ENCODE measurements at regions not wholly inside any gene's neighbourhood (a gene's known extent, or its start where the extent isn't known, plus 50 kb on each side); places are given as distances from the start of the nearest gene placed in this dataset.
"Not testable (repeated sequence)": the region's sequence is repeated elsewhere in the genome, so short reads cannot be mapped to it uniquely, and the experiment has no call there.

DNA sequence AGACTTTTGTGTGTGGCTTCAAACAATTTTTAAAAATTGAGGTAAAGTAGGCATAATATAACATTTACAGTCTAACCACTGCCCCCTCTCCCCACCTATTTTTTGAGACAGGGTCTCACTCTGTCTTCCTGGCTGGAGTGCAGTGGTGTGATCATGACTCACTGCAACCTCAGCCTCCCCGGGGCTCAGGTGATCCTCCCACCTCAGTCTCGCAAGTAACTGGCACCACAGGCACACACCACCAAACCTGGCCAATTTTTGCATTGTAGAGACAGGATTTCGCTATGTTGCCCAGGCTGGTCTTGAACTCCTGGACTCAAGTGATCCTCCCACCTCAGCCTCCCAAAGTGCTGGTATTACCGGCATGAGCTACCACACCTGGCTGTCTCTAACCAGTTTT lies 161.8 kb downstream of the GOSR1 start:
- not testable (repeated sequence) for DNase-seq

DNA sequence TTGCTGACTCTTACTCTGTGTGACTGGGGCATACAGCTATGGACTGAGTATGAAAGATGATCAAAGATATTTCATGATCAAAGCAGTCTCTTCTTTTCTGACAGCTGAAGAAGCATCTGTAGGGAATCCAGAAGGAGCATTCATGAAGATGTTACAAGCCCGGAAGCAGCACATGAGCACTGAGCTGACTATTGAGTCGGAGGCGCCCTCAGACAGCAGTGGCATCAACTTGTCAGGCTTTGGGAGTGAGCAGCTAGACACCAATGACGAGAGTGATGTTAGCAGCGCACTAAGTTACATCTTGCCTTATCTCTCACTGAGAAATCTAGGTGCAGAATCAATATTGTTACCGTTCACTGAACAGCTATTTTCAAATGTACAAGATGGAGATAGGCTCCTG lies 154.4 kb downstream of the GOSR1 start:
- DNase-seq: not testable (repeated sequence)

DNA sequence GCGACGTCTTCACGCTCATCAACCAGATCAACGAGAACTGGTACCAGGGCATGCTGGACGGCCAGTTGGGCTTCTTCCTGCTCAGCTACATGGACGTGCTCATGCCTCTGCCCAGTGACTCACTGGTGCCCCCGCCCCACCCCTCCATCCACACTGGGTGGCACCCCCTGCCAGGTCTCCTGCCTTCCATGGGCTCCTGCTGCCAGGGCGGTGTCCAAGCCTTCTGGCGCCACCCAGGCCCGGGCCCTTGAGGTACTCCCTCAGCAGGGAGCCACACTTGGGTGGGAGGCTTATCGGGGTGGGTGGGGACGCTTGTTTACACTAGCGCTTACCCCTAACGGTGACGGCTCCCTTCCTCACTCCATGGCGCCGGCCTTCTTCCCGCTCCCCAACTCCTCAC lies 148.2 kb downstream of the GOSR1 start:
- DNase-seq: not testable (repeated sequence)

DNA sequence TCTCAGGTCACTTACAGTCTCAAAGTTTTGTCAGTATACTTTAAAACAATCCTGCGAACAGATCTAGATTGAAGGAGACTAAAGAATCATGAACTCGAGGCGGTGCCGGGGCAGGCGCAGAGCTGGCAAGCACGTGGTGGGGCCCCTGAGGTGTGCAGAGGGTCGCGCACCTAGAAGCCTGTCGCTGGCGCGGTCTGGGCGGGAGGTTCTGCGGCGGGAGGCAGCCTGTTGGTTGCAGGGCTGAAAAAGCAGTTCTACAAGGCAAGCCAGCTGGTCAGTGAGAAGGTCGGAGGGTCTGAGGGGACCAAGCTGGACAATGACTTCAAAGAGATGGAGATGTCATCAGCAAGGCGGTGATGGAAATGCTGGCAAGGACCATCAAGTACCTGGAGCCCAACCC lies 147.0 kb downstream of the GOSR1 start:
- DNase-seq: not testable (repeated sequence)

DNA sequence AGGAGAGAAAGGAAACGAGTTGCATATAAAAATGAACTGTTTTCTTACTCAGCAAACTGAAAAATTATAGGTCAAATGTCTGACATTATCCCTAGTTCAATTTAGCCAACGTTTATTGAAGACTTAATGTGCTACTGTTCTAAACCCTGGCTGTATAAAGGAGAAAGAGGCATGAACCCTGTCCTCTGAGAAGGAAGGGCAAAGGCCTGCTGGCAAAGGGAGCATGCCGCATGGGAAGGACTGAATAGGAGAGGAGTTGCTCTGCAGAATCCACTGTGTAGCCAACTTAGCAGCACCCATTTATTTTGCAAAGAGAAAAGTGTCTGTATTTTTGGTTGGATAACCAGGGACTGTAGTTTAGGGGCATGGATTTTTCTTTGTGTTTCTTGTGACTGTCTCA lies 132.5 kb downstream of the GOSR1 start:
- not testable (repeated sequence) for DNase-seq

DNA sequence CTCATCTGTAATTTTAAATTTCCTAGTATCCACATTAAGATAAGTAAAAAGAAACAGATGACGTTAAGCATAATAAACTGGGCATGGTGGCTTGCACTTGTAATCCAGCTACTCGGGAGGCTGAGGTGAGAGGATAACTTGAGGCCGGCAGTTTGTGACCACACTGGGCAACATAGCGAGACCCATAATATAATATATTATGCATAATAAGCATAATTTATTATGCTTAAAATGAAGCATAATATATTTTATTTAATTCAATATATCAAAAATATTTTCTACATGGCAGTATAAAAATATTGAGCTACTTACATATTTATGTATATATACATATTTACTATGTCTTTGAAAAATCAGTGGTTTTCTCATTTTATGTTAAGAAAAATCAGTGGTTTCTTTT lies 128.3 kb downstream of the GOSR1 start:
- DNase-seq: no peak

DNA sequence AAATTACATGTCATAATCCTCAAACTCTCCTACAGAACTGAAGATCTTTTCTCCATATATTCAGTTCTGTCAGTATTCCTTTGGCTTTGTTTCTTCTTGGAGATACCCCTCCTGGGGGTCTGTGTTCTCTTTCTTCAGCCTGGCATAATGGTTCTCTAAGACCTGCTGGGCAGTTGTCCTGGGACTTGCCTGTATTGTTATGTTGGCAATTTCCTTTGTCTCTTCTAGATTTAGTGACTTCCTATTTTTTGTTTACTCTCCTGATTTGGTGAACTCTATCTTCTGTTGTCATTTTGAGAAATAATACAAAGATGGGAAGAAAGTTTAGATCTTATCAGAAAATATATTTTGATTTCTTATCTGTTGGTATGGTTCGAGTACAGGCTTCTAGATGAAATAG lies 127.8 kb downstream of the GOSR1 start:
- DNase-seq: no peak

DNA sequence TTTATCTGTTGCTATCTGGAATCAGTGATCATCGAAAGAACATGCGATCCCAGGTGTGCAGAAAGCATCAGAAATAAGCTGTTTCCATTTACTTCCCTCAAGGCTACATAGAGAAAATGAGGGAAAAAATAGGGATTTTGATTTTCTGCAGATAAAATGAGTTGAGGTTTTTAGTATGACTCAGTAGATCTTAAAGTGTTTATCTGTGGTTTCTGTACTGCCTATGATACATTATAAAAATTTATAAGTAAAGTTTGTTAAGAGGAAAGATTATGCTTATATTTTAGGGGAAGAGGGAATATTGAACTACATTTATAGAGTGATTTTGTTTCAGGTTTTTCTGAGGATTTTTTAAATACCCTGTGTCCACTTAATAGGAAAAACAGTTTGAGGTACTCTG lies 125.2 kb downstream of the GOSR1 start:
- not testable (repeated sequence) for DNase-seq

DNA sequence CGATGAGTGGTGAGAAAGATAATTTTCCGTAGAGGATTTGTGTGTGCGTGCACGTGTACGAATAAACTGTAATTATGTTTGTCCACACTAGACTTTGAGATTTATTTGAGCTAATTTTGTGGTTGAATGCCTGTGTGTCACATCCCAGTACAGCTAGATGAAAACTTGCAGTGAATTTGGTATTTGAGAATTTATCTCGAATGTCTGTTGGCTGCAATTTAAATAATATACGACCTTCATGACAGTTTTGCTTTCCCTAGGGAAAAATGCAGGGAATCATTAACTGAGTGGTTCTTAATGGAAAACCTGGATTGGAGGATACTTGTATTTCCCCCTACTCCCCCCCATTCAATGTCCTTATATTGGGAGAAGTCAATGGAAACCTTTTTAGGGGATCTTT lies 124.8 kb downstream of the GOSR1 start:
- peak; percentile 41 for DNase-seq

DNA sequence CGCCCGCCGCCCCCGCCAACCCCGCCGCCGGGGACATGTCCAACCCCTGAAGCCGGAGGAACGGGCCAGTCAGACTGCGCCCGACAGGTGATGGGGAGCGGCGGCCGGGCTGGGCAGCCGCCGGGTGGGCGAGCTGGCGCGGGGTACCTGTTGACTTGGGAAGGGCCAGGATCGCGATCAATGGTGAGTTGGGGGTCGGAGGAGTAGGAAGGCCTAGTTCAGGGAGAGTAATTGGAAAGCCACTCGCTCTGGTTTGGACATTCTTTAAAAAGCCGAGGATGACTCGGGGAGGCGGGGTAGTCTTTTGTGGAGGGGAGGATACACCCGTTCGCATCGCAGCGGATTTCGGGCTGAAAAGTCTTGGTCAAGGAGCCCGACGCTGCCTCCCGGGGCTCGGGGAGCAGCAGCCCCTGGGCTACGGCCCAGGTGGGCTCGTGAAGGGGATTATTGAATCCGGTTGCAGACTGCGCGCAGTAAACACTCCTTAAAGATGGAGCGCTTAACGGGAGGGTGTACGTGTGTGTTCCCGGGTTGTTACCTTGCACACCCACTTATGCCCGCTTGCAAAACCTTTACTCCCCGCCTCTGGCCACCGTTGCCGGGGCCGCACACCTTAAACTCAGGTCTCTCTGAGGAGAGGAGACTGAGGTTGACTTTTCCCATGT lies 123.8 kb downstream of the GOSR1 start:
- peak; percentile 28 for DNase-seq

DNA sequence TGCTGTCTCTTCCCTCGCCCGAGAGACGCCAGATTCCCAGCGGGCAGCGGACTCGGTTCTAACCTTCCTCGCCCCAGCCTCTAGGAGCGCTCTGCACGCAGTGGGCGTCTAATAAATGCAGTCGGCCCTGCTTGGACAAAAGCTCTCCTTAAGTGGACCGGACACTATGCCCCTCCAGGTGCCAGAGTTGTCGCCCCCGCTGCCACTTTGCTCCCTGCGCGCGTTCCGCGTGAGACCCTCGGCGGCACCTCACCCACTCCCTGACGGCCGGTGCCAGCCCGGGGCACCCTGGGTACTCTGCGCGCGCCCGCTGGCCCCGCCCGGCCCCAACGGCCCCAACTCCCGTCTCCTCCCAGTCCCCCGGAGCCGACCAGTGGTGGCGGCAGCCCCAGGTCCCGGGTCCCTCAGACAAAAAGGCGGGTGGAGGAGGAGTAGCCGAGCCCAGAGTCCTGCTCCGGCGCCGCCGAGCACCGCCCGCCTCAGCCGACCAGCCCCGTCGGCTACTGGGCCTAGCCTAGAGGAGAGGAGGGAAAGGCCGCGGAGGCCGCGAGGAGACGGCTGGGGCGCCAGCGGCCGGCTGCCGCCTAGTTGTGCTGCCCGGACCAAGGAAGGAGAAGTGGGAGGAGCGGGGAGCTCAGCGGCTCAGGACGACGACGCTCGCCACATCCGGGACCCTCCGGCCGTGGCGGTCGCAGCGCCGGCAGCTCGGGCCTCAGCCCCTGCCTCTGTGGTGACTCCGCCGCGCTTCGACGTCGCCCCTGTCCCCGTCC lies 123.0 kb downstream of the GOSR1 start:
- DNase-seq: peak; percentile 84

DNA sequence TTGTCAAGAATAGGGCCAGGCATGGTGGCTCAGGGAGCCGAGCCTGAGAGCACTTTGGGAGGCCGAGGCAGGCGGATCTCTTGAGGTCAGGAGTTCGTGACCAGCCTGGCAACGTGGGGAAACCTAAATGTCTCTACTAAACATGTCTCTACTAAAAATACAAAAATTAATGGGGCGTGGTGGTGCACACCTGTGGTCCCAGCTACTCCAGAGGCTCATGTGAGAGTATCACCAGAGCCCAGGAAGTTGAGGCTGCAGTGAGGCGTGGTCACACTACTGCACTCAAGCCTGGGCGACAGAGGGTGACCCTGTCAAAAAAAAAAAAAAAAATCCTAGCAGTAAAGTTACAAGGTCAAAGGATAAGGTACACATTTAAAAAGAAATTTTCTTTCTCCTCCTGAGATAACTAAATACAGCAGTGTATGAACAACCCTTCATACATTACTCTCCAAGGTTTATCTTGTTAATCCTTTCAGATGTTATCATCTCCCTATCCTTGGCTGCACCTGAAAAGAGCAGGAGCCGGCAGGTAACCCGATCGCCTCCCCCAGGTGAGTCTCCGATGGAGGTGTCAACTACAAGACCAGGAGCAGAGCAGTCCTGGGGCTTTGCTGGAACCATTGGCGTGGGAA lies 122.3 kb downstream of the GOSR1 start:
- DNase-seq: peak; percentile 19

DNA sequence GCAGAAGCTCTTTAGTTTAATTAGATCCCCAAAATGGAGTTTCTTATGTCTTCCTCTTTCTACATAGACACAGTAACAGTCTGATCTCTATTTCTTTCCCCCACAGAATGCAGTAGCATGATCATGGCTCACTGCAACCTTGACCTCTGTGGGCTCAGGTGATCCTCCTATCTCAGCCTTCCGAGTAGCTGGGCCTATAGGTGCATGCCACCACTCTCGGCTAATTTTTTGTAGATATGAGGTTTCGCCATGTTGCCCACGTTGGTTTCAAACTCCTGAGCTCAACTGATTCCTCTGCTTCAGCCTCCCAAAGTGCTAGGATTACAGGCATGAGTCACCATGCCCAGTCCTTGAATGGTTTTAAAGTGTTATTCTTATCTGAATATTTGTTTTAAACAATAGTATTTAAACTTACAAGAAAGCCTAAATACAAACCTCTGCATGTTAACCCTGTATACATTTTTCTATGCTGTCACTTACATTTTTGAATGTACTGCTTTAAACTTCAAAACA lies 120.6 kb downstream of the GOSR1 start:
- DNase-seq: no peak

DNA sequence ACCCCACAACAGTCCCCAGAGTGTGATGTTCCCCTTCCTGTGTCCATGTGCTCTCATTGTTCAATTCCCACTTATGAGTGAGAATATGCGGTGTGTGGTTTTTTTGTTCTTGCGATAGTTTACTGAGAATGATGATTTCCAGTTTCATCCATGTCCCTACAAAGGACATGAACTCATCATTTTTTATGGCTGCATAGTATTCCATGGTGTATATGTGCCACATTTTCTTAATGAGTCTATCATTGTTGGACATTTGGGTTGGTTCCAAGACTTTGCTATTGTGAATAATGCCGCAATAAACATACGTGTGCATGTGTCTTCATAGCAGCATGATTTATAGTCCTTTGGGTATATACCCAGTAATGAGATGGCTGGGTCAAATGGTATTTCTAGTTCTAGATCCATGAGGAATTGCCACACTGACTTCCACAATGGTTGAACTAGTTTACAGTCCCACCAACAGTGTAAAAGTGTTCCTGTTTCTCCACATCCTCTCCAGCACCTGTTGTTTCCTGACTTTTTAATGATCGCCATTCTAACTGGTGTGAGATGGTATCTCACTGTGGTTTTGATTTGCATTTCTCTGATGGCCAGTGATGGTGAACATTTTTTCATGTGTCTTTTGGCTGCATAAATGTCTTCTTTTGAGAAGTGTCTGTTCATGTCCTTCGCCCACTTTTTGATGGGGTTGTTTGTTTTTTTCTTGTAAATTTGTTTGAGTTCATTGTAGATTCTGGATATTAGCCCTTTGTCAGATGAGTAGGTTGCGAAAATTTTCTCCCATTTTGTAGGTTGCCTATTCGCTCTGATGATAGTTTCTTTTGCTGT lies 120.0 kb downstream of the GOSR1 start:
- DNase-seq: not testable (repeated sequence)

DNA sequence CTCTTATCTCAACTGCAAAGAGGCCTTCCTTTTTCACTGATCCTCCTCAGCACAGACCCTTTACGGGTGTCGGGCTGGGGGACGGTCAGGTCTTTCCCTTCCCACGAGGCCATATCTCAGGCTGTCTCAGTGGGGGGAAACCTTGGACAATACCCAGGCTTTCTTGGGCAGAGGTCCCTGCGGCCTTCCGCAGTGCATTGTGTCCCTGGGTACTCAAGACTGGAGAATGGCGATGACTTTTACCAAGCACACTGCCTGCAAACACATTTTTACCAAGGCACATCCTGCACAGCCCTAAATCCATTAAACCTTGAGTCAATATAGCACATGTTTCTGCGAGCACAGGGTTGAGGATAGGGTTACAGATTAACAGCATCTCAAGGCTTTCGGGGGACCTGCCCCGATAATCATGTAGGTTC lies 117.8 kb downstream of the GOSR1 start:
- DNase-seq: not testable (repeated sequence)

DNA sequence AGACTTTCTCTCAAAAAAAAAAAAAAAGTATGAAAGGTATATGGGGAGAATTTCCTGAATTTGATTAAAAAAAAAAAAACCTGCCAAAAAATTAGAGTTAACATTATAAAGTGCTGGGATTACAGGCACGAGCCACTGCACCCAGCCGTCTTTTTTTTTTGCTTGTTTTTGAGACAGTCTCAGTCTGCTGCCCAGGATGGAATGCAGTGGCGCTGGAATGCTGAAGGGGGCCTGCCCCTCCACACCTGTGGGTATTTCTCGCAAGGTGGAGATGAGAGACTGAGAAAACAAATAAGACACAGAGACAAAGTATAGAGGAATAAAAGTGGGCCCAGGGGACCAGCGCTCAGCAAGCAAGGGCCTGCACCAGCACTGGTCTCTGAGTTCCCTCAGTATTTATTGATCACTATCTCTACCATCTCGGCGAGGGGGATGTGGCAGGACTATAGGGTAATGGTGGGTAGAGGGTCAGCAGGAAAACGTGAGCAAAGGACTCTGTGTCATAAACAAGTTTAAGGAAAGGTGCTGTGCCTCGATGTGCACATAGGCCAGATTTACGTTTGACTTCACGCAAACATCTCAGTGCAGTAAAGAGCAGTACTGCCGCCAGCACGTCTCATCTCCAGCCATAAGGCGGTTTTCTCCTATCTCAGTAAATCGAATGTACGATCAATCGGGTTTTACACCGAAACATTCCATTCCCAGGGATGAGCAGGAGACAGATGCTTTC lies 117.2 kb downstream of the GOSR1 start:
- peak; percentile 3 for DNase-seq

DNA sequence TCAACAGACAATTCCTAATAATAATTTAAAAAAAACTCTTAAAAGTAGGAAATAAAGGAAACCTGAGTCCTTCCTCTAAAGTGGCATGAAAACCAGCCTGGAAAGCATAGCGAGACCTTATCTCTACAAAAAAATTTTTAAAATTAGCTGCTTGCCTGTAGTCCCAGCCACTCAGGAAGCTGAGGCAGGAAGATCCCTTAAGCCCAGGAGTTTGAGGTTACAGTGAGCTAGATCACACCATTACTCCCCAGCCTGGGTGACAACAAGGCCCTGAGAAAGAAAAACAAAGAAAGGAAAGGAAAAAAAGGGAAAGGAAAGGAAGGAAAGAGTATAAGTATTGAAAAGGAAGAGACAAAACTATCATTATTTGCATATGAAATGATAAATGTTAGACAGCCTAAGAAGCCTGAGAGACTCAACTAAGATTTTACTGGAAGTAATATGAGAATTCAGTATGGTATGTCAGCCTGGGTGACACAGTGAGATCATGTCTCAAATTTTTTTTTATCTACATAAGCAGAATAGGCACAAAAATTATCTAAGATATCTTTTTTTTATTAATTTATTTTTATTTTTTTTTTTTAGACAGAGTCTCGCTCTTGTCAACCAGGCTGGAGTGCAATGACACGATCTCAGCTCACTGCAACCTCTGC lies 113.0 kb downstream of the GOSR1 start:
- no peak for DNase-seq

DNA sequence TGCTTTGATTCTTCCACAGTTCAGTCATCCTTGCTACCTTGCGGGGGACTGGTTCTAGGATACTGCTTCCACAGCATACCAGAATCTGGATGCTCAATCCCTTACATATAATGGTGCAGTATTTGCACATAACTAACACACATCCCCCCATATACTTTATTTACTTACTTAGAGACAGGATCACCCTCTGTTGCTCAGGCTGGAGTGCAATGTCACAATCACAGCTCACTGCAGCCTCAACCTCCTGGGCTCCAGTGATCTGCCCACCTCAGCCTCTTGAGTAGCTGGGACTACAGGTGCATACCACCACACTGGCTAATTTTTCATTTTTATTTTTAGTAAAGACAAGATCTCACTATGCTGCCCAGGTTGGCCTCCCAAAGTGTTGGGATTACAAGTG lies 112.2 kb downstream of the GOSR1 start:
- no peak for DNase-seq

DNA sequence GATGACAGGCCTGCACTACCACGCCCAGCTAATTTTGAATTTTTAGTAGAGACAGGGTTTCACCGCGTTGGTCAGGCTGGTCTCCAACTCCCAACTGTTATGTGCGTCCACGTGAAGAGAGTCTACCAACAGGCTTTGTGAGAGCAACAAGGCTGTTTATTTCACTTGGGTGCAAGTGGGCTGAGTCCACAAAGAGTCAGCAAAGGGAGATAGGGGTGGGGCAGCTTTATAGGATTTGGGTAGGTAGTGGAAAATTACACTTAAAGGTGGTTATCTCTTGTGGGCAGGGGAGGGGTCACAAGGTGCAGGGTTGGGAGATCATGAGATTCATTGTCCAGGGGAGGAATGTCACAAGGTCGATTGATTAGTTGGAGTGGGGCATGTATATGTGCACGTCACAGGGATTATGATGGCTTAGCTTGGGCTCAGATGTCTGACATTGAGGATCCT lies 111.6 kb downstream of the GOSR1 start:
- no peak for DNase-seq

DNA sequence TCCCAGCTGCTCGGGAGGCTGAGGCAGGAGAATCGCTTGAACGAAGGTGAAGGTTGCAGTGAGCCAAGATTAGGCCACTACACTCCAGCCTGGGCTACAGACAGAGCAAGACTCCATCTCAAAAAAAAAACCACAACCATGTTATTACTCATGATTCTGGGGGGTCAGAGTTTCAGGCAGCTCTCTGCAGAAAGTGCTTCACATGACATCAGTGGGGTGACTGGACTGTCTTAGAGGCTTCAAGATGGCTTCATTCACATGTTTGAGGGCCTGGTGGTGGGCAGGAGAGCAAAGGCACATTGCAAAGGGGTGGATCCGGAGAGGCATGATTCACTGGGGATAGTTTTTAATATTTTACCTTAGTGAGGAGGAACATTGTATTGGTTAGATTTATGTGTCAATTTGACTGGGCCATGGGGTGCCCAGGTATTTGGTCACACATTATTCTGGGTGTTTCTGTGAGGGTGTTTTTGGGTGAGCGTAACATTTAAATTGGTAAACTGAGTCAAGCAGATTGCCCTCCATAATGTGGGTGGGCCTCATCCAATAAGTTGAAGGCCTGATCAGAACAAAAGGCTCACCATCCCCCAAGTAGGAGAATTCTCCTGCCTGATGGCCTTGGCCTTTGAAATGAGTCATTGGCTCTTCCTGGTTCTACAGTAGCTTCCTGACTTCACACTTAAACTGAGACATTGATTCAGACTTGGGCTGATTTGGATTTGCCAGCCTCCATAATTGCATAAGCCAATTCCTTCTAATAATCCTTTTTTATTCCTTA lies 109.8 kb downstream of the GOSR1 start:
- DNase-seq: no peak
